SIG-M5 (cell line): ENCODE measurements at regions not wholly inside any gene's neighbourhood (a gene's known extent, or its start where the extent isn't known, plus 50 kb on each side); places are given as distances from the start of the nearest gene placed in this dataset.
"Not testable (repeated sequence)": the region's sequence is repeated elsewhere in the genome, so short reads cannot be mapped to it uniquely, and the experiment has no call there.

ENCODE experiments used
- DNase-seq: peaks from one replicate; lab custom pipeline; 2025; lab: John Stamatoyannopoulos, UW

DNA sequence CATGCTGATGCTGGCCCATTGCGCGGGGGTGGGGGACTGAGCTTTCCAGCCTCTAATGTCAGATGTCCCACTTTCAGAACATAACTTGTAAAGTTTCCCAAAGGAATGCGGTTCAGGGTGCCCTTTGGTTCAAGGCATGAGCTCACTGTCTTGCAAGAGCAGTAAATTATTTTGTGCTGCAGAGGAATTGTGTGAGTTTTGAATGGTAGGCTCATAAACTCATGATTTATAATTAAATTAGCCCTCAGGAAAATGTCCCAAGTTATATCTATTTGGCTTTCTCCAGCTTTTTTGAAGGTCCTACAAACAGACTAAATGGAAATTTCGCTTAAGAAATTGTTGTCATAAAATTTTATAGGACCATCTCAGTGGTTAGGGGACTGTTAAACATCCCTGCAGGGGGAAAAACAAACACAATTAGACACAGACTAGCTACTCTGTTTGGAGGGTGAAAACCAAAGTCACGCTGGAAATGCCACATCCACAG lies 321.8 kb downstream of the HS3ST3B1 start:
- no peak for DNase-seq

DNA sequence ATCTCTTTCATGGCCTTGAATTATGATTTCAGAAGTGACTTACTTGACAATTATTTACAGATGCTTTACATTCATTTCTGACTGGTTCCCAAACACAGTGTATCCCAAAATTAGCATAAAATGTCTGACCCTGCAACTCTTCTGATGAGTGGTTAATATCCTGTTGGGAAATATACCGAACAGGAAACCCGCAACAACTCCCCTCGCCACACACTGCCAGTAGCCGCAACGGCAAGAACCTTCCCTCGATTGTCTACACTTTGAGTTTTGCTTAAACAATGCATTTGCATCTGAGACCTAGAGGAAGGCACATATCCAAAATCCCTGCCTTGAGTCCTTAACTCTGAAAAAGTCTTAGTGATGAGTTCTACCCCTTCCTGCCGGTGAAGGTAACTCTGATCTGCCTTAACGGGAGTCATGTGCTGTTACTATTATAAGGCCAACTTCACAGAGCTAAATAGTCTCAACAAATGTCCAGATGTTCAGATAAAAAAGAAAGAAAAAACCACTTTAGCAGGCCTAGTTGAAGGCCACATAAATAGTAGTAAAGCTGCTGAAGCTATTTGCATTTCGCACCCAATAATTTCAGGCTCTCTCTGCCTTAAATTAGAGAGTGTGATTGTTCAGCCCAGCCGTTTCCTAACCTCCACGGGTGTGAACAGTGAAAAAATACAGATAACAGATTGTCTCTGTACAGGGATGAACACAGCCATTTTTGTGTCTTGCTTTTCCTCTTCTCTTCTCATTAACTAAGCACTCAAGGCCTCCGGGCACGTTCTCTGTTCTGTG lies 321.1 kb downstream of the HS3ST3B1 start:
- DNase-seq = no peak

DNA sequence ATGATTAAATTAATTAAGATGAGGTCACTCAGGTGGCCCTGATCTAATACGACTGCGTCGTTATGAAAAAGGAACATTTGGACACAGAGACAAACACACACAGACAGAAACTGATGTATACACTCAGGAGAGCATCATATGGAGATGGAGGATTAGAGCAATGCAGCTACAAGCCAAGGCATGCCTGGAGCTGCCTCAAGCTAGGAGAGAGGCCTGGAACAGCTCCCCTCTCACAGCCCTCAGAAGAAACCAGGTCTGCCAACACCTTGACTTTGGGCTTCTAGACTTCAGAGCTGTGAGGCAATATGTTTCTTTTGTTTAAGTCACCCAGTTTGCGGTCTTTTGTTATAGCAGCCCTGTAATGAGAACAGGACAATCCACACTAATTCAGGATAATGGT lies 318.9 kb downstream of the HS3ST3B1 start:
- no peak for DNase-seq

DNA sequence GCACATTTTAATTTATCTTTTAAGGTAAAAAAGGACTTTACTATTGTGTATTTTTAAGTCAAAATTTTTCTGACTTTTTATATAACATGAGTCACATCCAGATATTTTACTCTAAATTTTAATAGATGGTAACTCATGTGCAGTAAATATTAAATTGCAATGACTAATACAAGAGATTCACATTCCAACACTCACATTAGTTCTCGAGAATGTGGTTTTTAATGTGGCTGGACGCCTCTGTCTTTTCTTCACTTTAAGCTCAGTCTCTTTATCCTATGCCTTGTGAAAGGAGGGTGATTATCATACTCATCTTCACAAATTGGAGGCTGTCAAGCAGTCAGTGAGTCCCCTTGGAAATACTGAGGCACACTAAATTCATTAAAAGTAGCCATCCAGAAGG lies 315.6 kb downstream of the HS3ST3B1 start:
- DNase-seq = no peak

DNA sequence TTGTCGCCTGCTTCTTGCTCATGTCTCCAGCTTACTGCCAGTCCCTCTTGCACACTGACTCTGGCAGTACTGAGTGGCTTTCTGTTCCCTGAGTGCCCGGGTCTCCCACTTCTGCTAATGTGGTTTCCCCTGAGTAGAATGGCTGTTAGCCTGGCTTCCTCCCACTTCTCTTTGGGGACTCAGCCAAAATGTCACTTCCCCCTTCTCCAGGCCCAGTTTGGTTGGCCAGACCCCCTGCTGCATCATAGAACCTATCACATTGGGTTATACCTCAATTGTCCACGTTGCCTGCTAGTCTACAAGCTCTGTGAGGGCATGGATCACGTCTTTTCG lies 304.4 kb downstream of the HS3ST3B1 start:
- peak; percentile 59 for DNase-seq

DNA sequence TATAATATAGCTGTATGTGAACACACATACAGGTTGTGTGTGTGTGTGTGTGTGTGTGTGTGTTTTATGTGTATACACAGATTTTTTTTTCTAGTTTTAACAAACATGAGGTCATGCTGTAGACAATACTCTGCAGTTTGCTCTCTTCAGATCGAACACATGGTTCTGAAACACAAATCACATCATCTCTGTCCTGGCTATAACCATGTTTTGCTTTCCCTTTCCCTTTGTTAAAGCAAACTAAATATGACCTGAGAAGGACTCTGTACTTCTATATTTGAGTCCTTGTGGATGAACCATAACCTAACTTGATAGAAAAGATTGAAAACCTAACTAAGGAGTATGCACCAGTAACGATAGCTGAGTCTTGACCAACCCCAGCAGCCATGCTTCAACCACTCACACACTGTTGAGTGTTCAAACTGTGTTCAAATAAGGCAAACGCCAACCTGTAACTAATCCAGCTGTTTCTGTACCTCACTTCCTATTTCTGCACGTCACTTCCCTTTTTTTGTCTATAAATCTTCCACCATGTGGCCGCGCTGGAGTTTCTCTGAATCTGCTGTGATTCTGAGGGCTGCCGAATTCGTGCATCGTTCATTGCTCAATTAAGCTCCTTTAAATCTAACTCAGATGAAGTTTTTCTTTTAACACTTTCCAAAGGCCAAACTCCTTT lies 303.8 kb downstream of the HS3ST3B1 start:
- peak; percentile 37 for DNase-seq

DNA sequence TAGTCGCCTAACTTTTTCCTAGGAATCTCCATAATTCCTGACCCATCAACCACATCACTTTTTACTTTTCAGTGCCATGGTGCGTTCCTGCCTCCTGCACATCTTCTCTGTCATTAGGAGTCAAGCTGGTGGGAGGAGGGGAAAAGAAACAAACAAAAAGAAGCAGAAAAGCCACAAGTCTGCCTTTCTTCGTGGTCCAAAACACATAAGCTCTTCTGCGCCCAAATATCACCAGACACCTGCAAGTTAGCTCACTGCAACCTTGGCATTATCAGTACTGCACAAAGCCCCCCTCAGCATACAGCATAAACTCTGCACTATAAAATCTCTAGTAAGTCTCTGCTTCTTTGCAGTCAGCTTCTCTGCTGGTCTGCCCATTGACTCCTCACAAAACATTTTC lies 295.3 kb downstream of the HS3ST3B1 start:
- DNase-seq = no peak

DNA sequence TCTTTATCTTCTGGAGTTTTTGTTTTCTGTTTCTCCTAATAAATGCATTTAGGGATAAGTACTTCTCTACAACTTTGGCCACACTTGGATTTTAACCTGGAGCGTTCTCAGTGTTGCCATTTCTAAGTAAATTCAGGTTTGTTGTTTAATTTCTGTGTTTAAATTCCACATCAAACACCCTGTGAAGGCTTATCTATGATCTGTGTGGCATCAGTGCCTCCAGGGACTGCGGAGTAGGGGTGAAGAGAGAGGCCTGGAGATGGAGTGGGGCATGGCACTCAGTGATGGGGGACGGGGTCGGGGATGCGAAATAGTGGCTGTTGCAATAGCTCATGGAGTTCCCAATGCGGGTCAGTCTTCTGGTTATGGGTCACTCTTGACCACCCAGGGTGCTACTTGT lies 294.8 kb downstream of the HS3ST3B1 start:
- DNase-seq = no peak

DNA sequence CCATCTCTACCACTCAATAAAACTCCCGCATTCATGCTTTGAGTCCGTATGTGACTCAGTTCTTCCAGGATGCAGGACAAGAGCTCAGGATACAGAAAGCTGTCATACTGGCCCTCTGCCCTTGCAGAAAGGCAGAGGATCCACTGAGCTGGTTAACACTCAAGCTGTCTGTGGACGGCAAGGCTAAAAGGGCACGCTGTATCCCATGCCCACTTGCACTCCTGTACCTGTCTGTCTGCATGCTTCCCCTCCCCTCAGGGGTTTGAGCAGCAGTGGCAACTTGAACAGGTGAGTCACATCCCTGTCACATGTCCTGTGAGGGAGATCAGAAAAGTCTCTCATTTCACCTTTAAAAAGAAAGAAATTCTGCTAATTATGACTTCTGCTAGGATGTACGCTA lies 293.8 kb downstream of the HS3ST3B1 start:
- DNase-seq = no peak

DNA sequence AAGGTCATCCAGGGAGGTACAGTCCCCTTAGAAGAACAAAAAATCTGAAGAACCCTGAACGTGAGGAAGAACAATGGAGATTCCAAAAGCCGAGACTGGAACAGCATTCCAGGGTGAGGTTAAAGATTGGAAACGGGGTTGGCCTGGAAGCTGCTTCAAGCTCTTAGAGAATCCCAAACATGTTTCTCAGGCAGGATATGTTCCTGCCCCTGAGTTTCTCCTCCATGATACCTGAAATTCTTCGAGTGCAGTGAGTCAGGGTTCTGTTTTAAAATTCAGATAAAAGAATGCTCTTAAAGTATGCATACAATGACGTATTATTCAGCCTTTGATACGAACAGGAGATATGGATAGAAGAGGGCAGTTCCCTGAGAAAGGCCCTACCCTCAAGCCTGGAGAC lies 293.1 kb downstream of the HS3ST3B1 start:
- DNase-seq = no peak

DNA sequence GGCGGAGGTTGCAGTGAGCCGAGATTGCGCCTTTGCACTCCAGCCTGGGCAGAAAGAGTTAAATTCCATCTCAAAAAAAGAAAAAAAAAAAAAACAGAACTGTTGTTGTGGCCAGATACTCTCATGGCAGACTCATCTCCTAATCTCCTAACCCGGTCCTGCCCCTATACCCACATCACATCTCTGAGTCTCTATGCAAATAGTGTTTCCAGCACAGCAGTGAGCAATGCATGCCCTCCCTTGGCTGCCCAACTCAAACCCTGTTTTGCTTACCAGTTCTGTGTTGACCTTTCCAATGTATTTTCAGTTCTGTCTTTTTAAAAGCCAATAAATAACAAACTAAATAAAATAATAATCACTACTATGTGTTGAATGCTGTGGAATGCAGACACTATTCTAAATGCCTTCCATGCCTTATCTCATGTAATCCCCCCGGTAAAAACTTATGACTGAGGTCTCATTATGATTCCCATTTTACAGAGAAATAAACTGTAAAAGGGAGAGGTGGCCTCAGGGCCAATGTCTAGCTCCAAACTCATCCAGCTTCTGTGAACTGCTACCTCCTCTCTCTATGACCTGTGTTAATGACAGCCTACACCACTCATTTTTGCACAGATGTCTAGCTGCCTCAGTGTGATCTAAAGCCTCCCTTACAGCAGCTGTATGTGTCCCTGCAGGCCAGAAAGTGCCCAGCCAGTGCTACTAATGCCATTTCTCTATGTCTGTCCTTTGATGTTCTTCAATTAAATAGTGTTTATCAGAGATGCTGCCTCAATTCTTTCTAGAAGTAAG lies 289.8 kb downstream of the HS3ST3B1 start:
- DNase-seq = no peak

DNA sequence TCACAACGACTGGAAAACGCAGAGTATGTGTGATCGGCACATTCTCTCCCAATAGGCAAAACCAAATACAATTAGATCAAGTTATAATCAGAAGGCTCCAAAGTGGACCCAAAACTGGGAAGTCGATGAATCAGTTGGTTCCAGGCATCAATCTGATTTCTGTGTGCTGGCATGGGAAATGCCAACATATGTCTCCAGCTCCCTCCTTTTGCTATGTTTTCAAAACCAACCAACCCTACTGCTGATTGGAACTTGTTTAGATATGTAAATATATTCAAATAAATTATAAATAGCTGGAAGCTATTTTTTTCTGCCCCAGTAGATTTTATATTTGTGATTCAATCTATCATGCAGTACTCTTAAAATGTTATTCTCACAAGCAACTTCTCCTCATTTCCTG lies 284.2 kb downstream of the HS3ST3B1 start:
- DNase-seq = no peak

DNA sequence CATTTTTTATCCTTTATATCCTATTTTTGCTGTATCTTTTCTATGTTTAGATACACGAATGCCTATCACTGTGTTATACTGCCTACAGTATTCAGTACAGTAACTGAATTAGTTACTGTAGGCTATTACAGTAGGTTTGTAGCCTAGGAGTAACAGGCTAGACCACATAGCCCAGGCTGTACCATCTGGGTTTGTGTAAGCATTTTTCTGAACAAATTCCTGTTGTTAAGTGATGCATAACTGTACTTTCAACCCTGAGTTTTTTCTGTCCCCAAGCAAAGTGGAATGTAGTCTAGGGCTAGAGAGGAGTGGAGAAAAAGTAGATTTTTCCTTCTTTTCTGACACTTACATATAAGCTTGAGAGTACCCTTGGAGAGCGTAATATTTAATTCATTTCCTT lies 282.1 kb downstream of the HS3ST3B1 start:
- DNase-seq = no peak

DNA sequence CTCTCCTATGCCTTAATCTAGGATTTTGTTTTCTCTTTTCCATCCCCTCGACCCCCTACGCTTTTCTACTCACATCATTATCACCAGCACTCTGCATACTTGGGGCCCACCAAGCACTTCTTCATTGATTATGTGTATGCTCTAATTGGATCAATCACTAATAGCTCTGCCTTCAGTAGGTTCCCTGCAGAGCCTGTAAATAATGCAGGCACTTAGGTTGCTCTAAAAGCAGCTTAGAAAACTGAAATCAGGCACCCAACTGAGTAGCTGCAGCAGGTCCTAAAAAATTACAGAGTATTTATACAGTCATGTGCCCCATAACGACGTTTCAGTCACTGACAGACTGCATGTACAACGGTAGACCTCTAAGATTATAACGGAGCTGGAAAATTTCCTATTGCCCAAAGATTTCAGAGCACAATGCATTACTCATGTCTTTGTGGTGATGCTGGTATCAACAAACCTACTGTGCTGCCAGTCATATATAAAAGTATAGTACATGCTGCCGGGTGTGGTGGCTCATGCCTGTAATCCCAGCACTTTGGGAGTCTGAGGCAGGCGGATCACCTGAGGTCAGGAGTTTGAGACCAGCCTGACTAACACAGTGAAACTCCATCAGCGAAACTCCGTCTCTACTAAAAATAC lies 280.4 kb downstream of the HS3ST3B1 start:
- no peak for DNase-seq

DNA sequence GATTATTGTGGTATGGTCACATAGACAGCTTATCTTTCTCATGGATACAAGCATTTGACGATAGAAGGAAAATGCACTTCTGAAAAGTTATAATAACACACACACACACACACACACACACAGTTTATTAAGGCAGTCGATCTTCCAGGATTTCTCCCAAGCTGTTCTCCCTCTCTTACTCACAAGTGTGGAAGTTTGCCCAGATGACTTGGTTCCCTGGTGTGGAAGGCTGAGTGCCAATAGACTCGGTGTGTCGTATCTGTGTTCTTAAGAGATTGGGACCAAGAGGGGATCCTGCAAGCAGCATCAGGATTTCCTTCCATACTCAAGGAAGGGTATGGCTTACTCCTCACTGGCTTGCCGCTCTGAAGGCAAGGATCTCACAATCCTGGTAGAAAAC lies 279.6 kb downstream of the HS3ST3B1 start:
- DNase-seq = no peak

DNA sequence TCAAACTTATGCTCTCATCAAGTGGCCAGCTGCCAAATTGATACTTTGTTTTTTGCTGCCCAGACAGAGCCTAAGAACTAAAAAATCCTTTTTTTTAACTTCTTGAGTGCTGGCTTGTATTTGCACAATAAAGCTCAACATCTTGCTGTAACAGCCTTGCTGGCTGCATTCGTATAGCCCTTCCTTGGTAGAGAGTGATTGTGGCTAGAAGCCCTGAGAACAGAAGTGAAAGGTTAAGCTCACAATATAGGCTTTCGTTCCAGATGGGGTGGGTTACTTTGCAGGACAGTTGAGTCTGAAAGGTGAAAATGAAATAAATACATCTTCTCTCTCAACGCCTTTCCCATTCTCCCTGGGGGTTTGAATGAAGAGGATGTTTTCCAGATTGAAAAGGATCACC lies 278.8 kb downstream of the HS3ST3B1 start:
- DNase-seq = no peak

DNA sequence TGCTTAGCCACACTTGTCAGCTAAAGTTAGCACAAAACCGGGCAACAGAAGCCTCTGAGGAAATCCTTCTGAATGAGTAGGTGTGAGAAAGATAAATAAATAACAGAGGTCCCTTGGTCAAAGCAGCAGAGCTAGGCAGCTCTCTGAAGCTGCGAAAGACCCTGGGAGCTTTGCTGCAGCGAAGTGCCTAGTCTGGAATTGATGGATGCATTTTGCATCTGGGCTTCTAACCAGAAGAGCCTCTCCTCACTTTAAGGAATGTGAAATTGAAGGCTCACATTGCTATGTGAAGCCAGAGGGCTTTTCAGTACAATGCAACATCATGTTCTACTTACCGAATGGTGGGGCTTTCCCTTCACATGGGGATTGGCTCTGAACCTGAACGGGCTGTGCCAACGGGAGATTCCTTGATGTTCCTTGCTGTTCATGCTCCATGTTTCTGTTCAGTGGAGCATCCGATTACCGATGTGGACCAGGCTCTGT lies 274.6 kb downstream of the HS3ST3B1 start:
- no peak for DNase-seq

DNA sequence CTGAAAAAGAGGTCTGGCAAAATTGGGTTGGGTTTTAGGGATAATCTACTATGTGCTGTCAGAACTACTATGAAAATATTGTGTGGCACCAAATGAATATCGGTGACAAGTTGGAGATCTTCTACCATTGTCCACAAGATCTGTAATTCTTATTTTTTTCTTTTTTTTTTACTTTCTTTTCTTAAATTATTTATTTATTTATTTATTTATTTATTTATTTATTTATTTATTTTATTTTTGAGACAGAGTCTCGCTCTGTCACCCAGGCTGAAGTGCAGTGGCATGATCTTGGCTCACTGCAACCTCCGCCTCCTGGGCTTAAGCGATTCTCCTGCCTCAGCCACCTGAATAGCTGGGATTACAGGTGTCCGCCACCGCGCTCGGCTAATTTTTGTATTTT lies 259.4 kb downstream of the HS3ST3B1 start:
- DNase-seq = not testable (repeated sequence)

DNA sequence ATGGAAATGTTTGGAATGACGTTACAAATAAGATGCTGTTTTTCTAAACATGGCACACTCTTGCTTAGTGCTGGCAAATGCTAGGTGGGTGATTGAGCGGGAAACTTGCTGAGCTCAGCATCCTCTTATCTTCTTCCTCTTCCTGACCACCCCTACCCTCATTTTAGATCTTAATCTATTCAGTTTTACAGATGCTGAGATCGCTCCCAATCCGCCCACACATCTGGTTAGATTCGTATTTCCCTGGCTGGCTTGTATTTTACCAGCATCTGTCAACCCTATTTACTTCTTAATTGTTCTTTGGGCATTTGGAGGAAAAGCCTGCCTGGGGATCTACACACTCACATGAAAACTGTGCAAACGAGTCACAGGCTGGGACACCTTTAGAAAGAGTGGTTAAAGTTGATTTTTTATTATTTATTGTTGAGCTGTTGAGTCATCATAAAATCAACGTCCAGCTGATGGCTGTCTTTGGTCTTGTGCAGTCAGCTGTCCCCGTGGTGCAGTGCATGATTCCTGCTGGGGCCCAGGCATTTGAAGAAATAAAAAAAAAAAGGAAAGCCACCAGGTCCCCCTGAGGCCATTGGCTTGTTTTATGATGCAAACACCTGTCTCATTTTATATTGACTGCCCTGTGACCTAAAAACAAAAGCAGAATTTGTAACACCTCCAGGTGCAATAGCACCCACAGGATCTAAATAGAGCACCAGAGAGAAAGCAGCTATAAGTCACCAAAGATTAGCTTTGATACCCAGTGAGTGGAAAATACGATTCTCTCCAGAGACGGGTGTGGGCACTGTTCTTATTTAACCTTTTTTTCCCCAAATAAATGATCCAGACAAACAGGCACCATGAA lies 258.6 kb downstream of the HS3ST3B1 start:
- DNase-seq = no peak

DNA sequence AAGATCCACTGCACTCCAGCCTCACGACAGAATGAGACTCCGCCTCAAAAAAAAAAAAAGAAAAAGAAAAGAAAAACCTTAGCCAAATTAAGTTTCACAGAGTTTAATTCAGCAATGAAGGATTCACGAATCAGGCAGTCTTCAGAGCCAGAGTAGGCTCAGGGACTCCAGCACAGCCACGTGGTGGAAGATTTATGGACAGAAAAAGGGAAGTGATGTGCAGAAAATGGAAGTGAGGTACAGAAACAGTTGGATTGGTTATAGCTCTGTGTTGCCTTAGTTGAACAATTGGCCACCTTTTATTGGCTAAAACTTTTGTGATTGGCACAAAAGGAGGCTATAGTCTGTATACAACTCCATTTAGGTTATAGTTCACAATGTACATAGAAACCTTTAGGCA lies 256.6 kb downstream of the HS3ST3B1 start:
- DNase-seq = no peak

DNA sequence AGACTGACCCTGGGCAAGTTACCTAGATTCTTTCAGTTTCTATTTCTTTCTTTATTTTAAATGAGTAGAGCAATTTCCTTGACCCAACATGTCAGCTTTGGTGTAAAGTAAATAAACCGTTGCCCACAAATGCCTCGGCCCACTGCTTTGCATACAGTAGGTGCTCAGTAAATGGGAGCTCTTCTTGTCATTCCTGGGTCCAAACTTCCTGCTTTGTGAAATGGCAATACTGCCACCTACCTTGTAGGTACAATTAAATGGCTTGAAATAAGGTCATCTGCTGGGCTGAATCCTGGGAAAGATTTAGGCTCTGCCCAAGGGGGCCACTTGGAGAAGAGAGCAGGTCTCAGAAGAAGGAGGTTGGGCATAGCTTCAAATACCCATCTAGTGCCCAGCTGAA lies 253.0 kb downstream of the HS3ST3B1 start:
- no peak for DNase-seq
